CD14-positive monocyte (primary cell): ENCODE measurements at regions not wholly inside any gene's neighbourhood (a gene's known extent, or its start where the extent isn't known, plus 50 kb on each side); places are given as distances from the start of the nearest gene placed in this dataset.
"Not testable (repeated sequence)": the region's sequence is repeated elsewhere in the genome, so short reads cannot be mapped to it uniquely, and the experiment has no call there.

ENCODE experiments used
- DNase-seq, 3 donors: peaks; one replicate each; pipeline ENCODE4 v3.0.0-alpha.2; 2011 to 2022
- H2AFZ ChIP-seq: 2 replicates; pipeline ENCODE4 v1.6.0; 2012; ENCODE audit warnings: mild to moderate bottlenecking, low read depth, low read length, inconsistent platforms; ENCODE audit not compliant: insufficient read depth, poor library complexity, severe bottlenecking
- H3K27ac ChIP-seq, 2 donors: 1 replicate in 1 of 2; 2 replicates in 1 of 2; pipeline ENCODE4 v1.5.1; 2012 to 2013; ENCODE audit warnings: low read length in 2 of 2, control low read depth in 1 of 2, inconsistent platforms in 1 of 2, low read depth in 1 of 2, mild to moderate bottlenecking in 1 of 2
- H3K27me3 ChIP-seq, 2 donors: one replicate each; pipeline versions ENCODE4 v1.6.0 to v1.6.1; 2011 to 2013; ENCODE audit warnings: low read length in 2 of 2; ENCODE audit not compliant: control insufficient read depth in 2 of 2, insufficient read depth in 2 of 2
- H3K36me3 ChIP-seq, 2 donors: replicated peaks in 1 of 2; 1 replicate in 1 of 2; 2 replicates in 1 of 2; pipeline versions ENCODE4 v1.5.1 to v1.6.1; 2012 to 2013; ENCODE audit warnings: low read length in 2 of 2, control low read depth in 1 of 2, inconsistent platforms in 1 of 2, mild to moderate bottlenecking in 1 of 2; ENCODE audit not compliant: insufficient read depth in 2 of 2, control insufficient read depth in 1 of 2
- H3K4me1 ChIP-seq, 2 donors: 1 replicate in 1 of 2; 2 replicates in 1 of 2; pipeline versions ENCODE4 v1.5.1 to v1.6.1; 2012 to 2013; ENCODE audit warnings: low read length in 2 of 2, control low read depth in 1 of 2, inconsistent platforms in 1 of 2, mild to moderate bottlenecking in 1 of 2, moderate library complexity in 1 of 2; ENCODE audit not compliant: insufficient read depth in 2 of 2, control insufficient read depth in 1 of 2
- H3K4me2 ChIP-seq: replicated peaks from 2 replicates; pipeline ENCODE3; 2012; ENCODE audit warnings: low read length, moderate library complexity, mild to moderate bottlenecking; ENCODE audit not compliant: poor library complexity, severe bottlenecking; ENCODE audit errors: extremely low read depth
- H3K4me3 ChIP-seq, 3 experiments: fragments of 200-600 bp in 1 of 3; sonication (generic) in 1 of 3; replicated peaks in 1 of 3; 1 replicate in 2 of 3; 2 replicates in 1 of 3; pipeline ENCODE4 v1.5.1; 2011 to 2013; ENCODE audit warnings: low read length in 3 of 3, mild to moderate bottlenecking in 3 of 3, control low read depth in 2 of 3, low read depth in 2 of 3, inconsistent platforms in 1 of 3, moderate library complexity in 1 of 3
- H3K79me2 ChIP-seq: 2 replicates; pipeline ENCODE4 v1.6.0; 2012; ENCODE audit warnings: mild to moderate bottlenecking, control low read depth, inconsistent platforms, low read length, moderate library complexity; ENCODE audit not compliant: insufficient read depth
- H3K9ac ChIP-seq: 2 replicates; pipeline ENCODE4 v1.6.0; 2017; ENCODE audit warnings: low read length, mild to moderate bottlenecking; ENCODE audit not compliant: insufficient read depth, poor library complexity, severe bottlenecking
- H3K9me3 ChIP-seq, 2 donors: replicated peaks in 1 of 2; 1 replicate in 1 of 2; 2 replicates in 1 of 2; pipeline versions ENCODE4 v1.5.1 to v1.6.1; 2012 to 2013; ENCODE audit warnings: low read length in 2 of 2, control low read depth in 1 of 2; ENCODE audit not compliant: control insufficient read depth in 1 of 2, insufficient read depth in 1 of 2
- H4K20me1 ChIP-seq: 2 replicates; pipeline ENCODE4 v1.6.0; 2012; ENCODE audit warnings: mild to moderate bottlenecking, low read length, control low read depth, moderate library complexity; ENCODE audit not compliant: insufficient read depth
- H3K27ac Mint-ChIP-seq, 7 donors: one replicate each; pipeline ENCODE4 v1.8.0; 2020; ENCODE audit warnings: mild to moderate bottlenecking in 7 of 7, mixed read lengths in 7 of 7, moderate library complexity in 6 of 7, inconsistent platforms in 2 of 7
- H3K27me3 Mint-ChIP-seq, 3 donors: one replicate each; pipeline ENCODE4 v1.8.0; 2021 to 2022; ENCODE audit warnings: low read depth in 3 of 3, mild to moderate bottlenecking in 3 of 3, mixed read lengths in 3 of 3, moderate library complexity in 3 of 3, inconsistent platforms in 1 of 3
- H3K36me3 Mint-ChIP-seq, 2 donors: one replicate each; pipeline ENCODE4 v1.8.0; 2020; ENCODE audit warnings: mixed read lengths in 2 of 2, inconsistent platforms in 1 of 2, mild to moderate bottlenecking in 1 of 2
- H3K4me1 Mint-ChIP-seq: one replicate; pipeline ENCODE4 v1.8.0; 2020; ENCODE audit warnings: mild to moderate bottlenecking, mixed read lengths
- H3K4me3 Mint-ChIP-seq, 2 donors: one replicate each; pipeline ENCODE4 v1.8.0; 2020; ENCODE audit warnings: mild to moderate bottlenecking in 2 of 2, mixed read lengths in 2 of 2, moderate library complexity in 1 of 2
- H3K9me3 Mint-ChIP-seq, 7 donors: one replicate each; pipeline ENCODE4 v1.8.0; 2020 to 2022; ENCODE audit warnings: mixed read lengths in 7 of 7, mild to moderate bottlenecking in 6 of 7, moderate library complexity in 6 of 7, inconsistent platforms in 2 of 7
- WGBS: methylation state at CpG from one replicate; pipeline ENCODE4 v1.1.5; 2013; ENCODE audit warnings: missing lambda C conversion rate; ENCODE audit not compliant: insufficient coverage; 5-methylcytosine and 5-hydroxymethylcytosine counted together
- intact Hi-C, 2 donors: fragments of 100-400 bp; cut with micrococcal nuclease; formaldehyde crosslinking; loops; one replicate each; pipeline versions ENCODE4 v1.15.0 to v1.15.1; 2023
- TF ChIP-seq, protein P1 (sequence below): fragments of 200-600 bp; IDR thresholded peaks from one replicate; pipeline ENCODE4 v1.8.0; 2022; ENCODE audit warnings: antibody characterized with exemption, mild to moderate bottlenecking

GRCh38 chr1:195656780-195657179, 951.5 kb downstream of the KCNT2 start:
- no peak overlapping the region for H3K27ac Mint-ChIP-seq
- no peaks in the 10 kb centered on the region for H3K36me3 Mint-ChIP-seq
- Histone ChIP-seq H3K79me2 (no peaks in the 10 kb centered on the region), H4K20me1 (no peaks in the 10 kb centered on the region), H3K9me3 (peaks cover 0 to 3% of the 10 kb centered on the region in 2 donors), H3K4me3 (no peak overlapping the region), H3K27me3 (no peaks in the 10 kb centered on the region), H3K27ac (no peak overlapping the region), H3K4me2 (no peak overlapping the region), H2AFZ (no peak overlapping the region), H3K4me1 (no peaks in the 10 kb centered on the region), H3K9ac (no peak overlapping the region), H3K36me3 (no peaks in the 10 kb centered on the region)
- no peak for DNase-seq
- intact Hi-C loops = no loop called here
- no peak overlapping the region for H3K4me3 Mint-ChIP-seq
- H3K9me3 Mint-ChIP-seq = peaks cover 0 to 5% (median 2%) of the 10 kb centered on the region in 7 donors
- peaks cover 0 to 2% (median 0%) of the 10 kb centered on the region in 3 donors for H3K27me3 Mint-ChIP-seq
- TF ChIP-seq, protein P1, sequence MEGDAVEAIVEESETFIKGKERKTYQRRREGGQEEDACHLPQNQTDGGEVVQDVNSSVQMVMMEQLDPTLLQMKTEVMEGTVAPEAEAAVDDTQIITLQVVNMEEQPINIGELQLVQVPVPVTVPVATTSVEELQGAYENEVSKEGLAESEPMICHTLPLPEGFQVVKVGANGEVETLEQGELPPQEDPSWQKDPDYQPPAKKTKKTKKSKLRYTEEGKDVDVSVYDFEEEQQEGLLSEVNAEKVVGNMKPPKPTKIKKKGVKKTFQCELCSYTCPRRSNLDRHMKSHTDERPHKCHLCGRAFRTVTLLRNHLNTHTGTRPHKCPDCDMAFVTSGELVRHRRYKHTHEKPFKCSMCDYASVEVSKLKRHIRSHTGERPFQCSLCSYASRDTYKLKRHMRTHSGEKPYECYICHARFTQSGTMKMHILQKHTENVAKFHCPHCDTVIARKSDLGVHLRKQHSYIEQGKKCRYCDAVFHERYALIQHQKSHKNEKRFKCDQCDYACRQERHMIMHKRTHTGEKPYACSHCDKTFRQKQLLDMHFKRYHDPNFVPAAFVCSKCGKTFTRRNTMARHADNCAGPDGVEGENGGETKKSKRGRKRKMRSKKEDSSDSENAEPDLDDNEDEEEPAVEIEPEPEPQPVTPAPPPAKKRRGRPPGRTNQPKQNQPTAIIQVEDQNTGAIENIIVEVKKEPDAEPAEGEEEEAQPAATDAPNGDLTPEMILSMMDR = no peak
- no CpG with 5 or more reads among the region's 1 CpG for WGBS
- no peaks in the 10 kb centered on the region for H3K4me1 Mint-ChIP-seq

GRCh38 chr1:195648875-195649274, 959.4 kb downstream of the KCNT2 start:
- H3K27me3 Mint-ChIP-seq, H3K36me3 ChIP-seq, H3K4me1 Mint-ChIP-seq, intact Hi-C loops, H3K36me3 Mint-ChIP-seq, H3K79me2 ChIP-seq, H3K4me1 ChIP-seq, H3K27me3 ChIP-seq, H3K9me3 ChIP-seq, DNase-seq, H3K4me3 Mint-ChIP-seq, H4K20me1 ChIP-seq, H3K27ac Mint-ChIP-seq, H3K4me3 ChIP-seq, H2AFZ ChIP-seq, H3K4me2 ChIP-seq, H3K27ac ChIP-seq, H3K9ac ChIP-seq: not testable (repeated sequence)
- no CpG with 5 or more reads among the region's 2 CpGs for WGBS
- peaks cover 0 to 17% (median 5%) of the 10 kb centered on the region in 7 donors for H3K9me3 Mint-ChIP-seq
